ENCODE measurements at regions not wholly inside any gene's neighbourhood (a gene's known extent, or its start where the extent isn't known, plus 50 kb on each side); places are given as distances from the start of the nearest gene placed in this dataset.

- TF ChIP-seq, protein P1, sequence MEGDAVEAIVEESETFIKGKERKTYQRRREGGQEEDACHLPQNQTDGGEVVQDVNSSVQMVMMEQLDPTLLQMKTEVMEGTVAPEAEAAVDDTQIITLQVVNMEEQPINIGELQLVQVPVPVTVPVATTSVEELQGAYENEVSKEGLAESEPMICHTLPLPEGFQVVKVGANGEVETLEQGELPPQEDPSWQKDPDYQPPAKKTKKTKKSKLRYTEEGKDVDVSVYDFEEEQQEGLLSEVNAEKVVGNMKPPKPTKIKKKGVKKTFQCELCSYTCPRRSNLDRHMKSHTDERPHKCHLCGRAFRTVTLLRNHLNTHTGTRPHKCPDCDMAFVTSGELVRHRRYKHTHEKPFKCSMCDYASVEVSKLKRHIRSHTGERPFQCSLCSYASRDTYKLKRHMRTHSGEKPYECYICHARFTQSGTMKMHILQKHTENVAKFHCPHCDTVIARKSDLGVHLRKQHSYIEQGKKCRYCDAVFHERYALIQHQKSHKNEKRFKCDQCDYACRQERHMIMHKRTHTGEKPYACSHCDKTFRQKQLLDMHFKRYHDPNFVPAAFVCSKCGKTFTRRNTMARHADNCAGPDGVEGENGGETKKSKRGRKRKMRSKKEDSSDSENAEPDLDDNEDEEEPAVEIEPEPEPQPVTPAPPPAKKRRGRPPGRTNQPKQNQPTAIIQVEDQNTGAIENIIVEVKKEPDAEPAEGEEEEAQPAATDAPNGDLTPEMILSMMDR (IDR thresholded peaks at IDR 0.05) = no peak
- TF ChIP-seq ZNF425 (CRISPR knock-in tag; conservative IDR thresholded peaks at IDR 0.05) = no peak
- no peak for TF ChIP-seq ATF6 (CRISPR knock-in tag; IDR thresholded peaks at IDR 0.05)
- no peak for TF ChIP-seq E2F5 (CRISPR knock-in tag; IDR thresholded peaks at IDR 0.05)
- TF ChIP-seq, protein P2, sequence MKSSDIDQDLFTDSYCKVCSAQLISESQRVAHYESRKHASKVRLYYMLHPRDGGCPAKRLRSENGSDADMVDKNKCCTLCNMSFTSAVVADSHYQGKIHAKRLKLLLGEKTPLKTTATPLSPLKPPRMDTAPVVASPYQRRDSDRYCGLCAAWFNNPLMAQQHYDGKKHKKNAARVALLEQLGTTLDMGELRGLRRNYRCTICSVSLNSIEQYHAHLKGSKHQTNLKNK (CRISPR knock-in tag; IDR thresholded peaks at IDR 0.05) = no peak
- TF ChIP-seq JUN (CRISPR knock-in tag; IDR thresholded peaks at IDR 0.05) = no peak
- TF ChIP-seq JAZF1 (CRISPR knock-in tag; IDR thresholded peaks at IDR 0.05) = no peak
- TF ChIP-seq ZNF671 (CRISPR knock-in tag; IDR thresholded peaks at IDR 0.05) = no peak
- TF ChIP-seq, protein P3, sequence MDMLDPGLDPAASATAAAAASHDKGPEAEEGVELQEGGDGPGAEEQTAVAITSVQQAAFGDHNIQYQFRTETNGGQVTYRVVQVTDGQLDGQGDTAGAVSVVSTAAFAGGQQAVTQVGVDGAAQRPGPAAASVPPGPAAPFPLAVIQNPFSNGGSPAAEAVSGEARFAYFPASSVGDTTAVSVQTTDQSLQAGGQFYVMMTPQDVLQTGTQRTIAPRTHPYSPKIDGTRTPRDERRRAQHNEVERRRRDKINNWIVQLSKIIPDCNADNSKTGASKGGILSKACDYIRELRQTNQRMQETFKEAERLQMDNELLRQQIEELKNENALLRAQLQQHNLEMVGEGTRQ (CRISPR knock-in tag; IDR thresholded peaks at IDR 0.05) = no peak
- TF ChIP-seq, protein P4, sequence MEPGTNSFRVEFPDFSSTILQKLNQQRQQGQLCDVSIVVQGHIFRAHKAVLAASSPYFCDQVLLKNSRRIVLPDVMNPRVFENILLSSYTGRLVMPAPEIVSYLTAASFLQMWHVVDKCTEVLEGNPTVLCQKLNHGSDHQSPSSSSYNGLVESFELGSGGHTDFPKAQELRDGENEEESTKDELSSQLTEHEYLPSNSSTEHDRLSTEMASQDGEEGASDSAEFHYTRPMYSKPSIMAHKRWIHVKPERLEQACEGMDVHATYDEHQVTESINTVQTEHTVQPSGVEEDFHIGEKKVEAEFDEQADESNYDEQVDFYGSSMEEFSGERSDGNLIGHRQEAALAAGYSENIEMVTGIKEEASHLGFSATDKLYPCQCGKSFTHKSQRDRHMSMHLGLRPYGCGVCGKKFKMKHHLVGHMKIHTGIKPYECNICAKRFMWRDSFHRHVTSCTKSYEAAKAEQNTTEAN (CRISPR knock-in tag; IDR thresholded peaks at IDR 0.05) = no peak
- no peak for TF ChIP-seq GRHL2 (CRISPR knock-in tag; IDR thresholded peaks at IDR 0.05; ENCODE audit: insufficient replicate concordance, severe bottlenecking)
- TF ChIP-seq AFF4 (CRISPR knock-in tag; IDR thresholded peaks at IDR 0.05; ENCODE audit: borderline replicate concordance) = no peak
- TF ChIP-seq GABPB1 (CRISPR knock-in tag; IDR thresholded peaks at IDR 0.05) = no peak
These were observed 460.2 kb upstream of the BTBD3 start for GRCh38 chr20:11457488-11457887.
